A549 (cell line): ENCODE measurements at regions not wholly inside any gene's neighbourhood (a gene's known extent, or its start where the extent isn't known, plus 50 kb on each side); places are given as distances from the start of the nearest gene placed in this dataset.

Experiments used
- ATAC-seq, 2 experiments: fragments of 200-7000 bp in 1 of 2; fragments of >200 bp in 1 of 2; cut with Nextera tagmentation in 1 of 2; cut with Tn5 transposase in 1 of 2; 3 replicates each; pipeline versions ENCODE4 v1.8.0 to v1.9.1; 2018 to 2020; ENCODE audit warnings: mild to moderate bottlenecking in 1 of 2, moderate library complexity in 1 of 2
- CTCF ChIA-PET: fragments of 300-600 bp; sonication (Branson Sonifier 250); formaldehyde crosslinking; extraction: SDS; loops from one replicate; lab custom pipeline; 2021; ENCODE audit warnings: antibody characterized with exemption, inconsistent platforms; lab: Yijun Ruan, JAX
- POLR2A ChIA-PET: fragments of 350-600 bp; formaldehyde crosslinking; extraction: SDS; loops from one replicate; lab custom pipeline; 2021; ENCODE audit warnings: antibody characterized with exemption, inconsistent platforms; lab: Yijun Ruan, JAX
- DNase-seq, 2 experiments: peaks; one replicate each; pipeline versions ENCODE4 v3.0.0 to v3.0.0-alpha.2; 2011 to 2016; ENCODE audit warnings: low read depth in 1 of 2, low spot score in 1 of 2
- FAIRE-seq: peaks from 2 replicates; lab custom pipeline; 2011; peaks lifted over from hg19 to GRCh38; lab: Jason Lieb, UNC
- H3K27ac ChIP-seq, 2 experiments: fragments of >200 bp; sonication (Bioruptor Twin); formaldehyde crosslinking; 3 replicates each; pipeline ENCODE4 v1.5.1; 2016 to 2017
- H3K4me1 ChIP-seq: fragments of >200 bp; sonication (Bioruptor Twin); formaldehyde crosslinking; 3 replicates; pipeline ENCODE4 v1.6.1; 2016
- H3K4me2 ChIP-seq: fragments of >200 bp; sonication (Bioruptor Twin); formaldehyde crosslinking; 3 replicates; pipeline ENCODE4 v1.6.1; 2016
- H3K4me3 ChIP-seq: fragments of >200 bp; sonication (Bioruptor Twin); formaldehyde crosslinking; 3 replicates; pipeline ENCODE4 v1.5.1; 2016
- H3K9me3 ChIP-seq: fragments of >200 bp; sonication (Bioruptor Twin); formaldehyde crosslinking; 3 replicates; pipeline ENCODE4 v1.6.1; 2016
- CBX2 ChIP-seq: fragments of 200-600 bp; sonication (generic); IDR thresholded peaks from 2 replicates; pipeline ENCODE4 v1.6.1; 2016; ENCODE audit warnings: low read depth, mild to moderate bottlenecking, borderline replicate concordance
- CBX8 ChIP-seq: fragments of 200-600 bp; sonication (generic); IDR thresholded peaks from 2 replicates; pipeline ENCODE4 v1.6.1; 2016
- CEBPB ChIP-seq, 2 experiments: fragments of >200 bp in 1 of 2; sonication (Bioruptor Twin) in 1 of 2; formaldehyde crosslinking in 1 of 2; IDR thresholded peaks; 2 replicates each; pipeline ENCODE4 v1.6.1; 2012 to 2016
- CHD2 ChIP-seq: fragments of 150-350 bp; IDR thresholded peaks from 2 replicates; pipeline ENCODE4 v1.6.1; 2014; ENCODE audit warnings: low read length; ENCODE audit not compliant: partially characterized antibody
- CHD4 ChIP-seq: fragments of 200-600 bp; sonication (generic); IDR thresholded peaks from 2 replicates; pipeline ENCODE4 v1.6.1; 2016; ENCODE audit warnings: antibody characterized with exemption, mild to moderate bottlenecking, borderline replicate concordance
- CTCF ChIP-seq: fragments of >200 bp; sonication (Bioruptor Twin); formaldehyde crosslinking; IDR thresholded peaks from 3 replicates; pipeline ENCODE4 v1.5.1; 2016
- E2F6 ChIP-seq: IDR thresholded peaks from 2 replicates; pipeline ENCODE4 v1.6.1; 2012; ENCODE audit warnings: low read depth, borderline replicate concordance
- EHF ChIP-seq: fragments of 250-450 bp; sonication (Bioruptor Pico); IDR thresholded peaks from 2 replicates; pipeline ENCODE4 v1.5.0; 2020; ENCODE audit warnings: mild to moderate bottlenecking
- EHMT2 ChIP-seq: fragments of 200-600 bp; sonication (generic); IDR thresholded peaks from 2 replicates; pipeline ENCODE4 v1.6.1; 2016; ENCODE audit warnings: antibody characterized with exemption, low read depth, mild to moderate bottlenecking, moderate library complexity
- FOSB ChIP-seq: fragments of 250-450 bp; sonication (Bioruptor Pico); IDR thresholded peaks from 2 replicates; pipeline ENCODE4 v1.5.0; 2020; ENCODE audit warnings: mild to moderate bottlenecking, moderate library complexity
- HES2 ChIP-seq: fragments of >200 bp; sonication (Bioruptor Twin); formaldehyde crosslinking; IDR thresholded peaks from 2 replicates; pipeline ENCODE4 v1.6.1; 2016
- HMGXB4 ChIP-seq: fragments of 250-450 bp; sonication (Bioruptor Pico); IDR thresholded peaks from 2 replicates; pipeline ENCODE4 v1.5.0; 2021; ENCODE audit warnings: mild to moderate bottlenecking, moderate library complexity, borderline replicate concordance
- HOXA7 ChIP-seq: fragments of 250-450 bp; sonication (Bioruptor Pico); IDR thresholded peaks from 2 replicates; pipeline ENCODE4 v1.5.0; 2020; ENCODE audit warnings: mild to moderate bottlenecking, moderate library complexity
- JUN ChIP-seq, 2 experiments: fragments of >200 bp; sonication (Bioruptor Twin); formaldehyde crosslinking; IDR thresholded peaks; 2 replicates in 1 of 2; 3 replicates in 1 of 2; pipeline ENCODE4 v1.6.1; 2016 to 2017
- JUNB ChIP-seq: fragments of >200 bp; sonication (Bioruptor Twin); formaldehyde crosslinking; IDR thresholded peaks from 2 replicates; pipeline ENCODE4 v1.6.1; 2016
- KDM5A ChIP-seq: fragments of 200-600 bp; sonication (generic); IDR thresholded peaks from 2 replicates; pipeline ENCODE4 v1.6.1; 2016; ENCODE audit warnings: antibody characterized with exemption, mild to moderate bottlenecking
- MAX ChIP-seq: IDR thresholded peaks from 2 replicates; pipeline ENCODE4 v1.6.1; 2012
- NFE2L2 ChIP-seq: fragments of 150-350 bp; conservative IDR thresholded peaks from 2 replicates; pipeline ENCODE4 v1.6.1; 2014; ENCODE audit warnings: low read length
- NPAS2 ChIP-seq: fragments of 250-450 bp; sonication (Bioruptor Pico); IDR thresholded peaks from 2 replicates; pipeline ENCODE4 v1.8.0; 2022; ENCODE audit warnings: mild to moderate bottlenecking, moderate library complexity, borderline replicate concordance
- NR3C1 ChIP-seq: fragments of >200 bp; sonication (Bioruptor Twin); formaldehyde crosslinking; IDR thresholded peaks from 3 replicates; pipeline ENCODE4 v1.6.1; 2017
- POLR2A ChIP-seq: IDR thresholded peaks from 2 replicates; pipeline ENCODE4 v1.6.1; 2012; ENCODE audit warnings: mild to moderate bottlenecking, low read length
- RARB ChIP-seq: fragments of 250-450 bp; sonication (Bioruptor Pico); IDR thresholded peaks from 2 replicates; pipeline ENCODE4 v1.8.0; 2021; ENCODE audit warnings: mild to moderate bottlenecking, moderate library complexity
- RCOR1 ChIP-seq: fragments of 150-350 bp; IDR thresholded peaks from 2 replicates; pipeline ENCODE4 v1.6.1; 2014; ENCODE audit warnings: antibody characterized with exemption, low read length, low read depth
- REST ChIP-seq: fragments of 200-600 bp; sonication (generic); IDR thresholded peaks from 2 replicates; pipeline ENCODE4 v1.6.1; 2016; ENCODE audit warnings: antibody characterized with exemption, mild to moderate bottlenecking, moderate library complexity
- RFX5 ChIP-seq: fragments of 450-650 bp; IDR thresholded peaks from 2 replicates; pipeline ENCODE4 v1.7.1; 2014; ENCODE audit warnings: antibody characterized with exemption, mild to moderate bottlenecking, moderate library complexity
- WGBS: methylation state at CpG from one replicate; pipeline ENCODE4 v1.1.6; 2017; ENCODE audit errors: missing lambda C conversion rate; 5-methylcytosine and 5-hydroxymethylcytosine counted together

- TF ChIP-seq HES2 (no peak), CTCF (no peak), KDM5A (no peak)
Observed at GRCh38 chr2:139048017-139048416, 267.8 kb upstream of the NXPH2 start (continued).

- FAIRE-seq (no peak), ATAC-seq (no peak)
- WGBS, result 11% methylated on average over 2 of the region's 2 CpGs
Observed at GRCh38 chr2:139045524-139045923, 265.3 kb upstream of the NXPH2 start.

GRCh38 chr2:139034064-139034463, 253.9 kb upstream of the NXPH2 start:
- H3K4me2 ChIP-seq, result no peak overlapping the region
- H3K4me1 ChIP-seq, result no peaks in the 10 kb centered on the region
- ATAC-seq, result no peak
- CTCF ChIA-PET, result no interaction called here
- no peaks in the 10 kb centered on the region for H3K9me3 ChIP-seq
- H3K27ac ChIP-seq, result no peak overlapping the region
- no peak overlapping the region for H3K4me3 ChIP-seq
- no peak for FAIRE-seq
- POLR2A ChIA-PET, result no interaction called here
- DNase-seq, result no peak
- TF ChIP-seq JUNB, result no peak
- no peak for TF ChIP-seq POLR2A
- TF ChIP-seq RCOR1, result no peak
- TF ChIP-seq RARB (CRISPR knock-in tag), result no peak
- no peak for TF ChIP-seq E2F6
- no peak for TF ChIP-seq CHD2
- TF ChIP-seq NR3C1, result no peak
- no peak for TF ChIP-seq CBX8

More at GRCh38 chr2:139045524-139045923, 265.3 kb upstream of the NXPH2 start:
- no peak for DNase-seq
- no peak overlapping the region for H3K27ac ChIP-seq
- H3K4me3 ChIP-seq, result no peak overlapping the region
- TF ChIP-seq RFX5 (no peak), HES2 (no peak), HOXA7 (no peak), CBX2 (no peak), EHF (CRISPR knock-in tag) (no peak), JUN (IDR thresholded peaks at IDR 0.05) (no peak), NPAS2 (no peak), CBX8 (no peak), EHMT2 (no peak), MAX (no peak), NR3C1 (no peak), CEBPB (IDR thresholded peaks at IDR 0.05) (no peak), KDM5A (no peak)
- ChIA-PET POLR2A (no interaction called here), CTCF (no interaction called here)
- H3K9me3 ChIP-seq, result no peaks in the 10 kb centered on the region
- H3K4me1 ChIP-seq, result no peaks in the 10 kb centered on the region
- no peak overlapping the region for H3K4me2 ChIP-seq

- ATAC-seq (no peak), FAIRE-seq (no peak), DNase-seq (no peak)
- Histone ChIP-seq H3K27ac (no peak overlapping the region), H3K9me3 (no peaks in the 10 kb centered on the region), H3K4me3 (no peak overlapping the region), H3K4me1 (no peaks in the 10 kb centered on the region), H3K4me2 (no peak overlapping the region)
- ChIA-PET POLR2A (no interaction called here), CTCF (no interaction called here)
- WGBS, result 5% methylated on average over 2 of the region's 2 CpGs
- TF ChIP-seq REST (no peak), HES2 (no peak), CHD4 (no peak), CBX2 (no peak), NFE2L2 (no peak), HMGXB4 (CRISPR knock-in tag) (no peak), FOSB (no peak)
Observed at GRCh38 chr2:139033300-139033699, 253.1 kb upstream of the NXPH2 start.
